RWPE2 (cell line): ENCODE measurements at regions not wholly inside any gene's neighbourhood (a gene's known extent, or its start where the extent isn't known, plus 50 kb on each side); places are given as distances from the start of the nearest gene placed in this dataset.

Experiments used
- ATAC-seq: fragments of 200-7000 bp; cut with Tn5 transposase; 3 replicates; pipeline ENCODE4 v1.9.1; 2021; ENCODE audit warnings: low read depth
- DNase-seq: peaks from one replicate; pipeline ENCODE4 v3.0.0-alpha.2; 2020; ENCODE audit warnings: low spot score
- H3K27ac ChIP-seq: fragments of 450-650 bp; 2 replicates; pipeline ENCODE4 v1.5.1; 2017; ENCODE audit warnings: mild to moderate bottlenecking; ENCODE audit not compliant: poor library complexity, severe bottlenecking
- H3K27me3 ChIP-seq: fragments of 250-450 bp; sonication (Bioruptor Pico); 2 replicates; pipeline ENCODE4 v1.5.1; 2021; ENCODE audit warnings: mild to moderate bottlenecking, moderate library complexity; ENCODE audit not compliant: insufficient read depth, poor library complexity, severe bottlenecking
- H3K36me3 ChIP-seq: fragments of 250-450 bp; sonication (Bioruptor Pico); 2 replicates; pipeline ENCODE4 v1.5.1; 2020; ENCODE audit warnings: low read depth, mild to moderate bottlenecking, moderate library complexity
- H3K4me1 ChIP-seq: fragments of 250-450 bp; sonication (Bioruptor Pico); 2 replicates; pipeline ENCODE4 v1.5.1; 2021; ENCODE audit warnings: mild to moderate bottlenecking, moderate library complexity; ENCODE audit not compliant: insufficient read depth, poor library complexity, severe bottlenecking
- H3K4me3 ChIP-seq: fragments of 250-450 bp; sonication (Bioruptor Pico); 2 replicates; pipeline ENCODE4 v1.5.1; 2021; ENCODE audit warnings: mild to moderate bottlenecking, moderate library complexity; ENCODE audit not compliant: severe bottlenecking
- H3K9me3 ChIP-seq: fragments of 250-450 bp; sonication (Bioruptor Pico); 2 replicates; pipeline ENCODE4 v1.5.1; 2021; ENCODE audit warnings: mild to moderate bottlenecking, moderate library complexity; ENCODE audit not compliant: severe bottlenecking
- CTCF ChIP-seq: fragments of 450-650 bp; IDR thresholded peaks from one replicate; pipeline ENCODE4 v1.5.1; 2017; ENCODE audit warnings: mild to moderate bottlenecking, moderate library complexity; ENCODE audit not compliant: poor library complexity, severe bottlenecking

DNA sequence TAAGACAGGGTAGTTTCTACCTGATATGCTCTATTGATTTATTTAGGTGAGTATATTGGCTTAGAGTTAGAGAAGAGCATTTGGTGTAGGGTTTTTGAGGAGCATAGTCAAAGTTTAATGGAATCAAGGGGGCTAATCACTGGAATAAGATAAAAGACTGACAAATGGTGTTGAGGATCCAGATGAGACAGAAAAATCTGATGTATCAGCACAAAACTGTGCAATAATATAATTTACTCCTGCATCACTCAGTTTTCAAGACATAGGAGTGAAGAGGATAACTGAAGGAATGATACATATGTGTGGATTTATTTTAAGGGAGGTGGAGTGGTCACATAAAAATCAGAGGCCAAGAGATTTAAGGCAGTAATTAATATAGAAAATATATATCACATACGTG is 339.2 kb downstream of the NYAP2 start:
- H3K4me3 ChIP-seq, result no peak overlapping the region
- no peak for DNase-seq
- H3K9me3 ChIP-seq, result no peaks in the 10 kb centered on the region
- no peaks in the 10 kb centered on the region for H3K36me3 ChIP-seq
- H3K27me3 ChIP-seq, result no peaks in the 10 kb centered on the region
- no peak overlapping the region for H3K27ac ChIP-seq
- no peak for TF ChIP-seq CTCF
- no peak for ATAC-seq
- H3K4me1 ChIP-seq, result peaks cover 29% of the 10 kb centered on the region

DNA sequence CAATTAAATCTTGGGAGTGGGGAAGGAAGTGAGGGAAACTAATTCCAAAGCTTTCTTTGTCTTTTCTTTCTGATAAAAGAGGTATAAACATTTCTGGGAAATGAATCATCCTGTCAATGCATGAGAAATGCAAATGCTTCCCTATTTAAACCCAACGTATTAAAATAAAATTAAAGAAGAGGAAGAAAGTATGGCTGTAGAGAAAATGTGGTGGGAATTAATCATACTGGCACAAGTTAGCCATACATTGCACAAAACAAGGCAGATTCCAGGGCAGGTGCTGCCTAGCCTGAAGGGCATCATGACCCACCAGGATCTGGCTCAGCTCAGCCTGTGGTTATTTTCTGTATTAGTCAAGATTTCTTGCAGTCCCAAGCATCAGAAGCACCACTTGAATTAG is 338.0 kb downstream of the NYAP2 start:
- peaks cover 29% of the 10 kb centered on the region for H3K4me1 ChIP-seq
- no peak overlapping the region for H3K4me3 ChIP-seq
- ATAC-seq (peak; percentile 90), DNase-seq (peak; percentile 54)
- no peaks in the 10 kb centered on the region for H3K27me3 ChIP-seq
- H3K27ac ChIP-seq, result peak overlapping the region; percentile 55
- H3K9me3 ChIP-seq, result no peaks in the 10 kb centered on the region
- TF ChIP-seq CTCF, result no peak
- no peaks in the 10 kb centered on the region for H3K36me3 ChIP-seq

DNA sequence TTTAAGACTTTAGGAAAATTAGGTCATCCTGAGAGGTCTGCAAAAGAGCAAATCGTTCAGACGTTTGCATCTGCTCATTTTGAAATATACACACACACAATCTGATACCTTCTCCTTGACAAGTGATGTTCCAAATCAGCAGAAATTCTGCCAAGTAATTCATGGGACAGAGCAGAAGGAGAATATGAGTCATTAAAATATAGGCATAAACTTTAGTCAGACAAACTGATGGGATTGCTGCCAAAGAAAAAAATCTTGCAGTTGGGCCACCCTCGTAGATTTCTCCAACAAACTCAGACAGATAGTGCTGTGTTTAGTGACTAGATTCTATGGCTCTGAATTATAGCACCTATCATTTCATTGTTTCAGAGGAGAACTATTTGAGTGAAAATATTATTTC is 336.3 kb downstream of the NYAP2 start:
- peak overlapping the region; percentile 55 for H3K27ac ChIP-seq
- H3K9me3 ChIP-seq, result no peaks in the 10 kb centered on the region
- H3K4me1 ChIP-seq, result peaks cover 29% of the 10 kb centered on the region
- no peak for TF ChIP-seq CTCF
- ATAC-seq (peak; percentile 74), DNase-seq (no peak)
- H3K36me3 ChIP-seq, result no peaks in the 10 kb centered on the region
- no peak overlapping the region for H3K4me3 ChIP-seq
- no peaks in the 10 kb centered on the region for H3K27me3 ChIP-seq

- Histone ChIP-seq H3K9me3 (no peaks in the 10 kb centered on the region), H3K4me3 (no peak overlapping the region), H3K36me3 (no peaks in the 10 kb centered on the region), H3K4me1 (no peaks in the 10 kb centered on the region), H3K27me3 (no peaks in the 10 kb centered on the region), H3K27ac (no peak overlapping the region)
- no peak for DNase-seq
- no peak for TF ChIP-seq CTCF
- ATAC-seq, result no peak
These were observed 326.2 kb downstream of the NYAP2 start for GRCh38 chr2:225725726-225726125.
